ENCODE measurements at regions not wholly inside any gene's neighbourhood (a gene's known extent, or its start where the extent isn't known, plus 50 kb on each side); places are given as distances from the start of the nearest gene placed in this dataset.
"Not testable (repeated sequence)": the region's sequence is repeated elsewhere in the genome, so short reads cannot be mapped to it uniquely, and the experiment has no call there.

GRCh38 chr10:33952692-33953360, 618.4 kb upstream of the NRP1 start:
- DNase-seq = no peak

- DNase-seq = no peak
These were observed 615.7 kb upstream of the NRP1 start for GRCh38 chr10:33950206-33950605.

GRCh38 chr10:33947544-33947943, 613.1 kb upstream of the NRP1 start:
- no peak for DNase-seq

GRCh38 chr10:33945051-33945450, 610.6 kb upstream of the NRP1 start:
- DNase-seq = no peak

GRCh38 chr10:33942508-33942907, 608.0 kb upstream of the NRP1 start:
- no peak for DNase-seq

GRCh38 chr10:33939892-33940291, 605.4 kb upstream of the NRP1 start:
- no peak for DNase-seq

GRCh38 chr10:33939410-33939809, 604.9 kb upstream of the NRP1 start:
- DNase-seq = no peak

GRCh38 chr10:33938001-33938400, 603.5 kb upstream of the NRP1 start:
- DNase-seq = no peak

- no peak for DNase-seq
These were observed 602.7 kb upstream of the NRP1 start for GRCh38 chr10:33937036-33937730.

- DNase-seq = no peak
These were observed 600.9 kb upstream of the NRP1 start for GRCh38 chr10:33935350-33935749.

- DNase-seq = no peak
These were observed 595.6 kb upstream of the NRP1 start for GRCh38 chr10:33930079-33930478.

- DNase-seq = no peak
These were observed 592.9 kb upstream of the NRP1 start for GRCh38 chr10:33927347-33927746.

- DNase-seq = no peak
These were observed 587.6 kb upstream of the NRP1 start for GRCh38 chr10:33921970-33922605.

GRCh38 chr10:33920351-33920750, 585.9 kb upstream of the NRP1 start:
- no peak for DNase-seq

- DNase-seq = no peak
These were observed 584.8 kb upstream of the NRP1 start for GRCh38 chr10:33919244-33919643.

- DNase-seq = no peak
These were observed 582.8 kb upstream of the NRP1 start for GRCh38 chr10:33917069-33917780.

GRCh38 chr10:33914746-33915145, 580.3 kb upstream of the NRP1 start:
- no peak for DNase-seq

- DNase-seq = no peak
These were observed 578.7 kb upstream of the NRP1 start for GRCh38 chr10:33913194-33913593.

GRCh38 chr10:33909476-33909875, 575.0 kb upstream of the NRP1 start:
- not testable (repeated sequence) for DNase-seq

- no peak for DNase-seq
These were observed 566.7 kb upstream of the NRP1 start for GRCh38 chr10:33901166-33901565.

GRCh38 chr10:33900596-33900995, 566.1 kb upstream of the NRP1 start:
- DNase-seq = no peak

- no peak for DNase-seq
These were observed 565.4 kb upstream of the NRP1 start for GRCh38 chr10:33899578-33900531.
